ENCODE measurements at regions not wholly inside any gene's neighbourhood (a gene's known extent, or its start where the extent isn't known, plus 50 kb on each side); places are given as distances from the start of the nearest gene placed in this dataset.
A peak's percentile ranks its signal among the peaks of the same experiment; 100 is the strongest.

- WGBS, 2 experiments (ENCODE audit: extremely low coverage in 2 of 2, insufficient read length in 1 of 2): no CpG with 5 or more reads among the region's 2 CpGs
- no TSS peak for BruUV-seq (replicated peaks)
- intact Hi-C loops (cut with micrococcal nuclease): no loop called here
- Histone ChIP-seq H3K4me3 (ENCODE audit: insufficient read depth, low read depth, low read length) (no peak overlapping the region), H4K91ac (ENCODE audit: insufficient read depth, low read depth, low read length) (no peak overlapping the region), H3K4ac (ENCODE audit: low read depth, low read length) (no peak overlapping the region), H2AFZ (replicated peaks; ENCODE audit: low read length, poor library complexity) (no peak overlapping the region), H4K8ac (ENCODE audit: low read depth in 2 of 2, low read length in 2 of 2) (no peak overlapping the region), H3K79me1 (ENCODE audit: low read depth in 1 of 2, low read length in 2 of 2) (no peaks in the 10 kb centered on the region), H3K36me3 (ENCODE audit: control insufficient read depth, insufficient read depth, low read length) (no peaks in the 10 kb centered on the region), H3K4me1 (ENCODE audit: control insufficient read depth, insufficient read depth, low read length) (no peaks in the 10 kb centered on the region), H3K9ac (ENCODE audit: low read depth, low read length) (no peak overlapping the region), H2AK5ac (ENCODE audit: low read depth, low read length) (no peak overlapping the region), H4K5ac (ENCODE audit: low read depth, low read length) (no peak overlapping the region), H2BK20ac (ENCODE audit: low read depth, low read length) (no peak overlapping the region), H2BK120ac (ENCODE audit: low read depth, low read length) (no peak overlapping the region), H3K9me1 (ENCODE audit: insufficient read depth, low read length) (no peaks in the 10 kb centered on the region), H3K4me2 (ENCODE audit: low read depth, low read length) (no peak overlapping the region), H2BK5ac (ENCODE audit: low read depth, low read length, poor library complexity, severe bottlenecking) (no peak overlapping the region), H3K27me3 (ENCODE audit: control insufficient read depth, insufficient read depth, low read length) (no peaks in the 10 kb centered on the region), H4K20me1 (ENCODE audit: insufficient read depth, low read length) (no peaks in the 10 kb centered on the region), H3K23ac (ENCODE audit: low read depth, low read length) (no peak overlapping the region), H3K56ac (ENCODE audit: extremely low read depth, insufficient read depth, low read length) (no peak overlapping the region), H3K27ac (ENCODE audit: insufficient read depth, low read length) (no peak overlapping the region), H2BK15ac (ENCODE audit: low read depth, low read length) (no peak overlapping the region), H3K18ac (ENCODE audit: low read depth, low read length) (no peak overlapping the region), H3K9me3 (ENCODE audit: control insufficient read depth, insufficient read depth, low read length) (no peaks in the 10 kb centered on the region), H3K14ac (replicated peaks; ENCODE audit: low read depth, low read length) (no peak overlapping the region), H2AK9ac (replicated peaks; ENCODE audit: low read depth, low read length, poor library complexity) (no peak overlapping the region)
- CTCF ChIA-PET: no interaction called here
- TF ChIP-seq MAFK (IDR thresholded peaks at IDR 0.05; ENCODE audit: low read depth, low read length) (no peak), FOS (IDR thresholded peaks at IDR 0.05; ENCODE audit: low read depth, low read length) (no peak), MXI1 (IDR thresholded peaks at IDR 0.05; ENCODE audit: borderline replicate concordance, low read depth, low read length) (no peak), RAD21 (IDR thresholded peaks at IDR 0.05; ENCODE audit: low read length) (no peak), CEBPB (IDR thresholded peaks at IDR 0.05; ENCODE audit: low read depth, low read length) (no peak), POLR2A (IDR thresholded peaks at IDR 0.05; ENCODE audit: low read depth, low read length) (no peak), SMC3 (IDR thresholded peaks at IDR 0.05; ENCODE audit: low read depth, low read length) (no peak), NFE2L2 (IDR thresholded peaks at IDR 0.05; ENCODE audit: low read depth, low read length) (no peak), ELK1 (IDR thresholded peaks at IDR 0.05; ENCODE audit: borderline replicate concordance, low read depth, low read length) (no peak), MAZ (IDR thresholded peaks at IDR 0.05; ENCODE audit: borderline replicate concordance, low read depth, low read length) (no peak), RFX5 (IDR thresholded peaks at IDR 0.05; ENCODE audit: low read depth, low read length) (no peak), CHD1 (IDR thresholded peaks at IDR 0.05; ENCODE audit: low read depth, low read length) (no peak), BHLHE40 (IDR thresholded peaks at IDR 0.05; ENCODE audit: low read depth, low read length) (no peak), CTCF (conservative IDR thresholded peaks at IDR 0.05; ENCODE audit: low read depth, low read length) (no peak), USF2 (IDR thresholded peaks at IDR 0.05; ENCODE audit: low read depth, low read length) (no peak), RCOR1 (IDR thresholded peaks at IDR 0.05; ENCODE audit: insufficient replicate concordance, low read length) (no peak)
- in situ Hi-C loops (cut with MboI; ENCODE audit: low sequenced_read_pairs): no loop called here
- ATAC-seq (ENCODE audit: low read depth): no peak
- dilution Hi-C loops (cut with HindIII; ENCODE audit: low sequenced_read_pairs, unreplicated experiment): no loop called here
- peak; percentile 1 for DNase-seq
- POLR2A ChIA-PET (ENCODE audit: unreplicated experiment): no interaction called here
Observed at GRCh38 chr5:23631302-23632045, 124.1 kb downstream of the PRDM9 start.

Data from IMR-90 (cell line).